Mammary epithelial cell (primary cell): ENCODE measurements at regions not wholly inside any gene's neighbourhood (a gene's known extent, or its start where the extent isn't known, plus 50 kb on each side); places are given as distances from the start of the nearest gene placed in this dataset.

Experiments used
- CTCF ChIP-seq, 2 donors: IDR thresholded peaks in 1 of 2; conservative IDR thresholded peaks in 1 of 2; 2 replicates each; pipeline ENCODE4 v1.5.1; 2011 to 2012; ENCODE audit warnings: inconsistent platforms in 2 of 2, low read length in 2 of 2, mild to moderate bottlenecking in 2 of 2, control low read depth in 1 of 2, low read depth in 1 of 2; ENCODE audit not compliant: insufficient read depth in 1 of 2; ENCODE audit errors: extremely low read depth in 1 of 2
- EZH2 ChIP-seq: IDR thresholded peaks from 2 replicates; pipeline ENCODE4 v1.6.1; 2012; ENCODE audit warnings: low read length, inconsistent platforms, borderline replicate concordance

DNA sequence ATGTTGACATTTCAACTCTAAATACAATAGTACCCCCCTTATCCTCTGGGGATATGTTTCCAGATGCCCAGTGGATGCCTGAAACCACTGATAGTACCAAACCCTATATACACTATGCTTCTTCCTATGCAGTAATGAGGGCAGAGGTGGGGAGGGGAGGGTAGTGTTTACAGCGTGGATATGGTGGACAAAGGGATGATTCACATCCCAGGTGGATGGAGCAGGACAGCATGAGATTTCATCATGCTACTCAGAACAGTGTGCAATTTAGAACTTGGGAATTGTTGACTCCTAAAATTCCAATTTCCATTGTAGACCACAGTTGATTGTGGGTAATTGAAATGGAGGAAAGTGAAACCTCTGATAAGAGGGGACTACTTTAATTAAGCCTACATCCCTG lies 75.4 kb downstream of the TSN start:
- TF ChIP-seq CTCF (conservative IDR thresholded peaks at IDR 0.05 in 1 of 2, IDR thresholded peaks at IDR 0.05 in 1 of 2; ENCODE audit: extremely low read depth in 1 of 2, insufficient read depth in 1 of 2, low read depth in 1 of 2, low read length in 2 of 2): no peak
- TF ChIP-seq EZH2: no peak
